Body of pancreas (tissue), 4 donors: ENCODE measurements at regions not wholly inside any gene's neighbourhood (a gene's known extent, or its start where the extent isn't known, plus 50 kb on each side); places are given as distances from the start of the nearest gene placed in this dataset.

Experiments used
- POLR2A ChIP-seq, 3 donors: fragments of 450-650 bp; IDR thresholded peaks; one replicate each; pipeline ENCODE4 v1.6.1; 2016; ENCODE audit warnings: antibody characterized with exemption in 3 of 3, mild to moderate bottlenecking in 2 of 3
- TF ChIP-seq, protein P1 (sequence below), 7 experiments: fragments of 450-650 bp in 4 of 7; fragments of 200-600 bp in 3 of 7; sonication (generic) in 3 of 7; IDR thresholded peaks; one replicate each; pipeline ENCODE4 v1.5.1; 2016 to 2019; ENCODE audit warnings: antibody characterized with exemption in 7 of 7

DNA sequence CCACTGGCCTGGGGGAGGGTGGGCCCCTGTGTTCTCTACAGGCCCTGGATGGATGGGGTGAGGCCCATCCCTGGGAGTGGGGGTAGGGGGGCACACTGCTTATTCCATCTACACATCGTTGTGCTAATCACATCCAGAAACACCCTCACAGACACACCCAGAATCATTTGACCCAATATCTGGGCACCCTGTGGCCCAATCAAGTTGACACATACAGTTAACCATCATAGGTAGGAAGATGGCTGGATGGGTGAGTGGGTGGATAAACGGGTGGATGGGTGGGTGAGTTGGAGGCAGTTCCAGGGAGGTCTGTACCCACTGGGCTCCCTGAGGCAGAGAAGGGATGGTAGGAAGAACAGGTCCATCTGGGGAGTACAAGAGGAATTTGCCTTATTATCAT is 81.3 kb upstream of the LINC01488 start:
- TF ChIP-seq, protein P1, sequence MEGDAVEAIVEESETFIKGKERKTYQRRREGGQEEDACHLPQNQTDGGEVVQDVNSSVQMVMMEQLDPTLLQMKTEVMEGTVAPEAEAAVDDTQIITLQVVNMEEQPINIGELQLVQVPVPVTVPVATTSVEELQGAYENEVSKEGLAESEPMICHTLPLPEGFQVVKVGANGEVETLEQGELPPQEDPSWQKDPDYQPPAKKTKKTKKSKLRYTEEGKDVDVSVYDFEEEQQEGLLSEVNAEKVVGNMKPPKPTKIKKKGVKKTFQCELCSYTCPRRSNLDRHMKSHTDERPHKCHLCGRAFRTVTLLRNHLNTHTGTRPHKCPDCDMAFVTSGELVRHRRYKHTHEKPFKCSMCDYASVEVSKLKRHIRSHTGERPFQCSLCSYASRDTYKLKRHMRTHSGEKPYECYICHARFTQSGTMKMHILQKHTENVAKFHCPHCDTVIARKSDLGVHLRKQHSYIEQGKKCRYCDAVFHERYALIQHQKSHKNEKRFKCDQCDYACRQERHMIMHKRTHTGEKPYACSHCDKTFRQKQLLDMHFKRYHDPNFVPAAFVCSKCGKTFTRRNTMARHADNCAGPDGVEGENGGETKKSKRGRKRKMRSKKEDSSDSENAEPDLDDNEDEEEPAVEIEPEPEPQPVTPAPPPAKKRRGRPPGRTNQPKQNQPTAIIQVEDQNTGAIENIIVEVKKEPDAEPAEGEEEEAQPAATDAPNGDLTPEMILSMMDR (IDR thresholded peaks at IDR 0.05): no peak
- no peak for TF ChIP-seq POLR2A (IDR thresholded peaks at IDR 0.05)
